ENCODE measurements at regions not wholly inside any gene's neighbourhood (a gene's known extent, or its start where the extent isn't known, plus 50 kb on each side); places are given as distances from the start of the nearest gene placed in this dataset.
"Not testable (repeated sequence)": the region's sequence is repeated elsewhere in the genome, so short reads cannot be mapped to it uniquely, and the experiment has no call there.

DNA sequence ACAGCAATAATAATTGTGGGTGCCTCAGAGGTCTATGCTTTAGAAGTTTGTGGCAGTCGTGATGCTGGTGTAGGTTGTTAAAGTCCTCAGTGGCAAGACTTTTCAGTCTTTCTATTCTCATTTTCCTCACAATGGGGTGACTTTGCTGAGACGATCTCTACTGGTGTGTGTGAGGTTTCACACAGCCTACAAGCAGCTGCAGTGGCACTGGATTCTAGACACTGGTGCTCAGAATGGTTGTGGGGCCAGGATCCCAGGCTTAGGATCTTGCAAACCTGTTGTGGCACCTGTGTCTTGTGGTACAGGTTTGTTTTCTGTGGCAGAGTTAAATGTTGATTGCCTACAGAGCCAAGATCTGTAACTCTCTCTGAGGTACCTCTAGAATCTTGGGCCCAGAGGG is 581.2 kb downstream of the PTPRC start:
- DNase-seq (no peak), ATAC-seq (no peak)

DNA sequence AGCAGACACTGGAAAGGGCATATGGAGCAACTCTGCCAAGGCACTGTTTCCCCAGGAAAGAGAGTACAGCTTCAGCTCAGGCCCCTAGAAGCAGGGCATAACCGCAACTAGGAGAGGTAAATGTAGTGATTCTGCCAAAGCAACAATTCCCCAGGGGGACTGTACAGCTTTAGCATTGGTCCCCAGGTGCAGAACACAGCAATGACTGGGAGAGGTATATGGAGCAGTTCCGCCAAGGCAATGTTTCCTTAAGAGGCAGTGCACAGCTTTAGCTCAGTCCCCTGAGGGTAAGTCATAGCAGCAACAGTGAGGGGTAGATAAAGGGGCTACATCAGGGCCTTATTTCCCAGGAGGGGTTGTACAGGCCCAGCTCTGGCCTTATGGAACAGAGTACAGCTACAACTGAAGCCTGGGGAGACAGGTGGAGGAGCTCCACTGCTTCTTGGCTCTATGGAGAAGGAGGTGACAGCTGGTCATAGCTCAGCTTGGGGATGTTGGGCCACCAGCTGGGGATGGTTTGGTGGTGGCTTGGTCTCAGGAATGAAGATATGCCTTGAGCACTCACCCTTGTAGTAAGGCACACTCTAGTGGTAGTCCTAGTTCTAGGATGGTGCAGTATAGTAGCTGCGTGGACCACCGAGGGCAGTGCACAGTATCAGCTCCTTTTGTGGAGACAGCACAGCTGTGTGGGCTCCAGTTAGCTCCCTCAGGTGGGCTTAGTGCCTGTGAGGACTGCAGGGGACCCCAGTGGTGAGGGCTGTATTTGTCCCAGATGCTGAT is 582.7 kb downstream of the PTPRC start:
- ATAC-seq = no peak
- DNase-seq = no peak

DNA sequence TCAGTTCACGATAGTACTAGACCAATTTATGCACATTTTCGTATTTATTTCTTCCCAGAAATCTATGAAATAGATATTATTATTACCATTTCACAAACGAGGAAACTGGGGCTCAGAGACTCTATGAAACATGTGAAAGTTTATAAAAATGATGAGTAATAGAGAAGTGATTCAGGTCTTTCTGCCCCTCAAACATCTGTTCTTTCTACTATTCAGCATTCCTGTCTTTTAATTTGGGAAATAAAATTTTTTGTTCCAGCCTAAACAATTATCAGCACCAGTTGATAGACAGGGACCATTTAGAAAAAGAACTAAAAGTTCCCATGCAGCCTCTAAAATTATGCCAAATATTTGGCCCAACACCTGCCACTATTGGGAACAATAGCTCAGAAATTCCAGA is 585.1 kb downstream of the PTPRC start:
- no peak for DNase-seq
- no peak for ATAC-seq

DNA sequence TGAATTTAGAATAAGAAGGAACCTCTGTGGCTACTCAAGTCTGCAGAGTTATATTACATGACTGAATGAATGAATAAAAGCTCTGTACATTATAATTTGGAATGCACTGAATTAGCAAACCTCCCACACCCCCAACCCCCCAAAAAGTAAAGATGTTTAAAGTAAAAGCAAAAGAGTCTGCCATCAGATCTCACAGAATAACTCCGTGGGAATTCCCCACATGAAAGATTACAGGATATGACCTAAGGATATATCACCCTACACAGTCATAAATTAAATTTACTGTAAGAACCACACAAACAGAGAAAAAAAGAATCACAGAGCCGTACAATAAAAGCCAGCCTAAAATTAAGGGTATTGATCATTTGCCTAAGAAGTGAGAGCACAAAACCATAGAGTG is 587.3 kb downstream of the PTPRC start:
- ATAC-seq = peak; percentile 94
- DNase-seq = no peak

DNA sequence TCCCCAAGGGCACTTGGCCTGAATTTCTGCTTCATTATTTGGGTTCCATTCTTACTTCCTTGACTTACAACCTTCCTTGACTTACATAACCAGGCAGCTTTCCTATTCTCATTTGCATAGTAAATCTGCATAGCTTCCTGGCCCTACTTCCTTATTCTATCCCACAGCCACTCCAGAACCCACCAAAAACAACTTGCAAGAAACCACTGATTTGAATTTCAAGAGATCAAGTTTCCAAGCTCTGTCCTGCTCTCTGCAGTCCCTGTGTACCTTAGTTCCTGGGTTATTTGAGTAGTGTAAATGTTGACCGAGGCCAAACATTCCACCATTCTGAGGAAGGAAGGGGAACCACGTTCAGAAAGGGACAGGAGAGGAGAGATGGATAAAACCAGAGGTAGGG is 603.3 kb downstream of the PTPRC start:
- ATAC-seq = no peak
- no peak for DNase-seq

DNA sequence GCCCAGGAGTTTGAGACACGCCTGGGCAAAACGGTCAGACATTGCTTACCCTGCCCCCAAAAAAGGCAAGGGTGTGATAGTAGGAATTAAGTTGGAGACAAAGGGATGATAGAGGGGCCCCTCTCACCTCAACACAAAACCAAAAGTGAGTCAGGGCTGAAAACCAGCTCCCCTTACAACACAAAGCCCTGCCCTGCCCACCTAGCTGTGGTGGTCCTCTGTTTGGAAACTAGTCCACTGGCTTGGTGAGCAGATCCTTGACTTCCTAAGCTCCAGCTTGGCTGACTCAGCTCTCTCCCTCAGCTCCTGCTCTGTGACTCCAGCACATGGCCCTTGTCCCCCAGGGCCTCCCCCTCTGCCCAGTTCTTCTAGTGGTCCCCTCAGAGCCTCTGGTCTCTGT is 603.8 kb downstream of the PTPRC start:
- ATAC-seq = no peak
- DNase-seq = no peak

DNA sequence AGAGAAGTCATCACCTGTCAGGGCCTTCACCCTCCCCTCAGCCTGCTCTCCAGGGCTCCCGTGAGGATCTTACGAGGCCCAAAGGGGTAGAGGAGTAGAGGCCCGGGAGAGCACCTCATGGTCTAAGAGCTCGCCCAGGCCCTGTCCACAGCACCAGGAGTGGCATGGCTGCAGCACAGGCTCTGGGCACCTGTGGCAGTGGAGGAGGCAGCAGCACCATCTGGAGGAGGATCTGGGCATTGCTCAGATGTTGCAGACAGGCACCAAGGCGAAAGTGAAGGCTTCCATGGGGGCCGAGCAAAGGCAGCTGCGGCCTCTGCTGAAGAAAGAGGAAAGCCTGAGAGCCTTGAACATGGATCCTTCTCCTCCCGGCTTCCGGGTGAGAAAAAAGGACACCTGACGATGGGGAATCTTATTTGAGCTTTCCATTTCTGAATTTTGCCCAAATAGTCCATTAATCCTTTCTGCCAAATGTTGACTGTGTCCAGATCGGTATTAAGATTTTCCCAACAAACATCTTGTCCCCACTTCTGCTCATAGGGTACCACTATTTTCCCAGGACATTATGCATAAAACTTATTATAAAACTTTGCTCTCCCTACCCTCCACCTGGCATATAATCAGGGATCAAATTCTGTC is 604.7 kb downstream of the PTPRC start:
- DNase-seq = peak; percentile 80
- peak; percentile 97 for ATAC-seq

DNA sequence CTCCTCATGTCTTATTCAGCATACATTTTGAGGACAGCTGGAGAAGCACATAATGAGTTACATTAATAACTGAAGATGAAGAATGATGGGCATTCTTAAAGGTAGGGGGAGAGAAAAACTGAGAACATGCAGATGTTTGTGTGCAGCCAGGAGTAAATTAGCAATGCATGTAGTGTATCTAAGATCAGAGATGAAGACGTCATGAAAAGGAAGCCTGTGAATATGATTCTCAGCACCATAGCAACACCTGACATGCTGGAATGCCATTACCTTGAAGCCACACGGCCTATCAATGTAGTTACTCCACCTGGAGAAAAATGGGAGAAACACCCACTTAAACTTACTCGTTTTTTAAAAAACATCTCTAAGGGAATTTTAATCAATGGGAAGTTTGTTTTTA is 607.1 kb downstream of the PTPRC start:
- ATAC-seq (no peak), DNase-seq (no peak)

DNA sequence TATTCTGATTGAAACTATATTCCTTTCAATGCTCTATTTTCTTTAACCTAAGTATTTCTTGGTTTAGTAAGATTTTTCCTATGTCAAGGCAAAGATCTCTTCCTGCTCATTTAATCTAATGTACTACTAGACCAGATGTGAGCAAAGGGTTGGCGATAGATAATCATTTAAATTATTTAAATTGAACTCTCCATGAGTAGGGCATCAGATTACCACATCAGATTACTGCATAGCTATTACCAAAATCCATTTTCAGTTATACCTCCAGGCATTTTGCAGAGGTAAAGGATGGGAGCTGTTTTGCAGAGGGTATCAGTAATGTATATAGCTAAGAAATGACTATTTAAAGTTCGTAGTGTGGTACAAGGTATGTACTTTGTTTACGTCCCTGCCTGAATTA is 607.9 kb downstream of the PTPRC start:
- no peak for DNase-seq
- no peak for ATAC-seq

DNA sequence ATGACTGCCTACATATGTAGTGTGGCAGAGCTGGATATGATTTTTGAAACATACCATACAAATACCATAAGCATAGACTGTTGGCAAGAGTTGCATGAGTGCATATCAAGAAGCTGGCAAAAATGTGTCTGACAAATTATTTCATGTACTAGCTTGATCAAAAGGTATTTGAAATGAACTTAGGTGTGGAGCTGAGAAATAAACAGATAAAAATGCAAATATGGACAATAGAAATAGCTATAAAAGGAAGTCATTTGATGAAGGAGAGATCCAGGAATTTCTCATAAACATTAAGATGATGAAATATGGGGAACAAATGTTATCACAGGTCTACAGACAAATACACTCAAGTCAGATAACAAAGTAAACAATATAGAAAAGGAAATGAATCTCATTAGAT is 609.1 kb downstream of the PTPRC start:
- ATAC-seq = no peak

DNA sequence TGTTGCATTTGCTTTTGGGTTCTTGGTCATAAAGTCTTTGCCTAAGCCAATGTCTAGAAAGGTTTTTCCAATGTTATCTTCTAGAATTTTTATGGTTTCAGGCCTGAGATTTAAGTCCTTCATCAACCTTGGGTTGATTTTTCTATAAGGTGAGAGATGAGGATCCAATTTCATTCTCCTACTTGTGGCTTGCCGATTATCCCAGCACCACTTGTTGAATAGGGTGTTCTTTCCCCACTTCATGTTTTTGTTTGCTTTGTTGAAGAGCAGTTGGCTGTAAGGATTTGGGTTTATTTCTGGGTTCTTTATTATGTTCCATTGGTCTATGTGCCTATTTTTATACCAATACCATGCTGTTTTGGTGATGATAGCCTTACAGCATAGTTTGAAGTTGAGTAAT is 615.2 kb downstream of the PTPRC start:
- not testable (repeated sequence) for ATAC-seq, DNase-seq

More for the DNA sequence above, 609.1 kb downstream of the PTPRC start:
- DNase-seq = no peak

DNA sequence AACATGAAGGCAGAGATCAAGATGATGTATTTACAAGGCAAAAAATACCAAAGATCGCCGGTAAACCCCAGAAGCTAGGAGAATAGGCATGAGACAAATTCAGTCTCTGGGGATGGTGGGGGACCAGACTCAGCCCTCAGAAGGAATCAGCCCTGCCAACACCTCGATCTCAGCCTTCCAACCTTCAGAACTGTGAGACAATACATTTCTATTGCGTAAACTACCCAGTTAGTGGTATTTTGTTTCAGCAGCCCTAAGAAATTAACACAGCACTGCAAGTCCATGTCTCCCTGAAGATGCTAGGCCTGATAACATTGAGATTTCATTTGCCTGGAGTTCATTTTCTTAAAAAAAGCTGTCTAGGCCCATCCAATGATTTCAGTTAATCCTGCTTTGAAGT is 622.5 kb downstream of the PTPRC start:
- no peak for ATAC-seq
- no peak for DNase-seq

DNA sequence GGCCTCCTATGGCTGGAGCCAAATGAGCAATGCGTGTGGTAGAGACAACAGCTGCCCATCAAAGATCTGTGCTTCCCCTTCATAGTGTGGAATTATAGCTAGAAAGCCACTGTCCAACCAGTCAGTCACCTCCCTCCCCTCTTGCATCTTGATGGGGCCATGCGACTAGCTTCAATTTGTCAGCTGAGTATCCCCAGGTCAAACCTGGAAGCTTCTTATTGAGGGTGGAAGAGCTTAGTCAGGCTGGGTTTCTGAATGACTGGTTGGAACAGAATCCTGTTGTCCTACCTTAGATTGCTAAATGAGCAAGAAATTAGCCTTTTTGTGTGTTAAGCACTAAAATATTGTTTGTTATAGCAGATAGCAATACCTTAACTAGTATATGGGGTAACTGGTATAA is 625.4 kb downstream of the PTPRC start:
- ATAC-seq (peak; percentile 72), DNase-seq (no peak)

DNA sequence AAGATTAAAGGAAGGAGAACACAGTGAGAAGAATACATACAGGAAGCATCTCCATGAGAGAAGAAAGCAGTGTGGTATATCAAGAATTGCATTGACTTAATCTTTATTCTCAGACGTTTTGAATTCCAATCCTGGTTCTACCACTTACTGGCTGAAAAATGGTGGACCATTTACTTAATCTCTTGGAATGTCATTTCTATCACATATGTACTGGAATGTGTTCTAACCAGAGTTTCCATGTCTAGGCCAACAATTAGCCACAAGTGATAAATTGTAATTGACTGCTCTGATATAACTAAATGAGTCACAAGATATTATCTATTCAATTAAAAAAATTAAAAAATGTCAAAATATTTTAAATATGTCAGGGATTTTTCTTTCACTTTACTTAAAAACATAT is 626.1 kb downstream of the PTPRC start:
- DNase-seq (no peak), ATAC-seq (no peak)

DNA sequence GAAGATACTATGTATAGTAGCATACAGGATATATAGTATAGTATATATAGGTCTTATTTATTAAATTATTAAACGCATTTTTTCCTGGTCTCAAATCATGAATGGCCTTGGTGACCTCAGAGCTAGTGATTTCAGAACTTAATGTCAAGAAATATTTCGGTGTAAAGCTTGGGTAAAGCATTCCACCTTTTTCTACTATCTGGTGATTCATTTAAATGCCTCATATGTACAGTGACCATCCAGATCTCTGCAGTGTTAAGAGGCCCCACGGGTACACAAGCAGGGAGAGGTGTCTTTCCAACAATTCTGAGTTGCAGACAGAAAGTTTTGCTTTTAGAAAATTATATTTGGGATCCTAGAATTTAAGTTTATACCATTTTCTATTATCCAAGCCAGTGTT is 626.5 kb downstream of the PTPRC start:
- ATAC-seq (no peak), DNase-seq (no peak)

DNA sequence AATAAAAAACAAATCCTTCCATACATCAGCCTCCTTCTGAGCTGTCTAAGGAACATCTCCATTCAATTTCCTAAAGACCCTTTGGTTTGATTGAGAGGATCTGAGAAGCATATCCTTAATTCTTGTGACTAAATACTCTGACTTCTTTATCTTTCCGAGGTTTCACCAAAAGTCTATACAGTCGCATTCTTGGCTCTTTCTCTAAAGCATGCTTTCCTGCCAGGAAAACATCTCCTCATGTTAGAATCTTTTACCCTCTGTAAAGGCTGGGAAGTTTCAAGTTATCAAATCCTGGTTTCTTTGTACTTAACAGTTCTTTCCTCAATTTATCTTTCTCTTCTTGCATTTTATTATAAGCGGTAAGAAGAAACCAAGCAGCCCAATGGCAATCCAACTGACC is 630.4 kb downstream of the PTPRC start:
- DNase-seq = no peak
- ATAC-seq = no peak

DNA sequence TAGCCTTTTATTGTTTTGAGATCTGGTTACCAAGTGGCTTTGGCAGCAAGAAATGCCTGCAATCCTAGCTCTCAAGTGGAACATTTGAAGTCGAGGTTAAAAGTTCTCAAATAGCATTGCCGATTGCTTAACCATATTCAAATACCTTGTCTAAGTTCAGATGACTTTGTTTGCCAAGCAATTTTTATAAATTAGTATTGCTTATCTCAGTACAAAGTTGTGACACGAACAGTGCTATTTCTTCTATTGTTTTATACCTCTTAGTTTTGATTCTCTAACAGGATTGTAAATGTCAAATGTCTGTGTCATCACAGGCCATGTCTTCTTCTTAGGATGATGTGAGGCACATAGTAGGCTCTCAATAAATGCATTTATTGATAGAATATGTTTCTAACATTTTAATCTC is 633.3 kb downstream of the PTPRC start:
- ATAC-seq = no peak
- no peak for DNase-seq

DNA sequence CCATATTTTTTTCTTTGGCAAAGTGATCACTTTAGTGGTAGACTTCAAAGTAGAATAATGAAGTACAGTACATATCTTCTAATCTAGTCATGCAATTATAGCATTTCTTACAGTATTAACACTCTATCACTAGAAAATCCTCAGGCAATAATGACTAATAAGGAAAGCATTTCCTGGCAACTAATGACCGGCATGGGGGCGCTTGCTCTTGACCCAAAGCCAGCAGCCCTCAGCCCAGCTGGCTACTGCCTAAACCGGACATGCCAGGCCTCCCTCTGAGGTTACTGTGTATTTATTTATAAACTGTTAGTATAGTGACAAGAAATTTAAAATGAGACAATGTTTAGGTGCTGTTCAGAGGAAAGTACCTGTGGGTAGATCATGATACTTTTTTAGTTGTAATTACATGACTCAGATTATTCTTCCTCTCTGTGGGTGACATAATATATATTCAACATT is 633.8 kb downstream of the PTPRC start:
- ATAC-seq = peak; percentile 56
- no peak for DNase-seq

DNA sequence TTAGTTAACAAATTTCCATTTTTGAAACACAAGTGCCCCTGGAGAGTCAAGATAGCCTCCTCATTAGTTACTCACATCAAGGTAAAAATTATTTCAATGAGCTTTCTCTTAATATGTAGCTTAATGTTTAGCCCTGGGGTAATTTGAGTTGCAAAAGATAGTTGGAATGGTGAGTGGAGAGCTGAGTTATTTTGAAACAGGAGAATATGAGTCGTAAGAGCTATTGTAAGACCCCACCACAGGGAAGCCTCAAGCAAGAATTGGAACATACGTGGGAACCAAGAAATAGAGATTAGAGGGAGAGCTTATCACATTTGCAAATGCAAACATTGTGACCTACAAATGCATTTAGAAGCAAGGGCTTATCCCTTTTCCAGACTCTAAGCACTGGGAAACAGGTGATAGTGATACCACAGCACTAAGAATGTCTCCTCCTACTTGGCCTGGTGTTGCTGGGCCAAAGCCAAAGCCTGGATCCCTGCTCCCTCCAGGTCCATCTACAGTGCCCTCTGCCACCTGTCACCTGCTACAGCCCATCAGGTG is 635.1 kb downstream of the PTPRC start:
- DNase-seq (no peak), ATAC-seq (peak; percentile 88)

DNA sequence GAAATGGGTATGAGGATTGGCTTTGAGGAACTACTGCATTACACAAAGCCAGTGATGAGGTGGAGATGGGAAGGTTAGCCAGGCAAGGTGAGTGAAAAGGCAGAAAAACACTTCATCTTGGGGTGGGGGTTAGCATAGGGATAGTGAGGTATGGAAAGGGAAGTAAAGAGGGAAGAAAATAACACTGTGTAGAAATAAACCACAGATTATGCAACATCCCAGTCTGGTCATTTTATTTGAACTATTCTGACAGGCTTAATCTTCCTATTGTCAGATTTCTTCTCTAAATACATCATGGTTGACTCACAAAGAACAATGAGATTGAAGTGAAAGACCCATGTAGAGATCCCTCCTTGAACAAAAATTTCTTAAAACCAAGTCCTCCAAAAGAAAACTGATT is 640.2 kb downstream of the PTPRC start:
- DNase-seq (no peak), ATAC-seq (no peak)

DNA sequence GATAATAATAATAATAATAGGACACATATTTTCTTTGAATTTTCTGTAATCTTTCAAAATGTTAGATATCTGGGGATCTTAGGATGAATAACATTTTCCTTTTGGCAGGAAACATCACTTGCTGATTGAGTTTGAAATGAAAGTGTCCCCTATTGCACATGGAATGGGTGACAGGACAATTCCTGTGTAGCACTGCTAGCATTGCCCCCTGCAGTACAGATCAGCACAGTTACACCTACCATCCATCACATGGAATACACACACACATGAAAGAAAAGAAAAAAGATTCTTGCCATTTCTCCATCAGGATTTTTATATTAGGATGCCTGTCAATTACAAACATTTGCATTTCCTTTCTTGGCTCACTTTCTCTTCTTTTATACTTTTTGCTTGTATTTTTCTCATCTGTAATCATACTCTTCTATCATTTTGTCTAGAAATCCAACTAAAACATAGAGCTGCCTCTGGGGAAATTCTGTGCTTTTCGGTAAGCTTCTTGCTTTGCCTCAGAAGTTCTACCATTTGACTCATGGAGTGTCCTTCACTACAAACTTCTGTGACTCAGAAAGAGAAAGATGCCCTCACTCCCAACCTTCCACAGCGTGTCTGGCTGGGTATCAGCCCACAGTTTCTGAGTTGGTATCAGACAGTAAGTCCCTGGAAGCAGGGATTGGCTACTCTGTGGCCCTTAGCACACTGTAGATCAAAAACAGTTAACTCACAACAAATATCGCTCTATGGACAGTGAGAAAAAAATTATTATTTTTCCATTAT is 641.2 kb downstream of the PTPRC start:
- DNase-seq (peak; percentile 12), ATAC-seq (peak; percentile 82)

DNA sequence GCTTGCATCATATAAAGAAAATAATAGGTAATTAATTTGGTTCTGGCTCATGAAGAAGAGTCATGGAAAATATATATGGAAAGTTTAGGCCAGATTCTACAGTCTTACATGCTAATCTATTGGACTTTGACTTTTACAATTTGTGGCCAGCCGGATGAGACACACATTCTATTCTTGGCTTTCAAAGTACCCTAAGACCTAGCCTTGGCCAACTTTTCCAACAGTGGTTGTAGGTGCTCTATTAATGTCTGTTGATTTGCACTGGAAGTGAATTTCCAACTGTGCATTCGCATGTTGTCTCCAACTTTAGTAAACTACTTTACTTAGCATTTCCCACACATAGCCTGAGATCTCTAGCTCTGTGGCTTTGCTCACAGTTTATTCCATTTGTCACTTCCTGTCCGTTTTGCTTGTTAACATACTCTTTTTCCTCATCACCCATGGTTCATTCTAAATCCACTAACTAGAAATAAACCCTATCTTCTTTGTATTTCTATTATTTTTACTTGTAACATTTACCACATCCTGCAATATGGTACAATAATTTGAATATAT is 644.0 kb downstream of the PTPRC start:
- ATAC-seq (no peak), DNase-seq (no peak)

DNA sequence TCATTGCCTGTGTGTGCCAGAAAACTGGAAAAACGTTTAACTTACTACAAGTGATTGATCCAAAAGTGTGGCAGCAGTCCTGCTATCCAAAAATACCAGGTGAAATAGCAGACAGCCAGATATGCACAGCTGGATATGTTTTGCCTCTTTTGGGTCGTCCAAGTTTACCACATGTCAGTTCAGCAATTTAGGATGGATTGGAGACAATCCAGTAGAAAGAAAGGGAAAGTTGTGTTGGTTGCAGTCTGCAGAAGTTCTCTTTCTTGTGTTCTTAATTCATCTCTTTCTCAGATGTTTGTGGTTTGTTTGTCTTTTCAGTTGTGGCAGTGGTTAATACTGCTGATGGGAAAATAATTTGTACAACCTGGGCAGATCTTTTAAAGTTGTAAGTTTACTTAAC is 645.0 kb downstream of the PTPRC start:
- no peak for DNase-seq
- no peak for ATAC-seq
